ENCODE measurements at regions not wholly inside any gene's neighbourhood (a gene's known extent, or its start where the extent isn't known, plus 50 kb on each side); places are given as distances from the start of the nearest gene placed in this dataset.

DNA sequence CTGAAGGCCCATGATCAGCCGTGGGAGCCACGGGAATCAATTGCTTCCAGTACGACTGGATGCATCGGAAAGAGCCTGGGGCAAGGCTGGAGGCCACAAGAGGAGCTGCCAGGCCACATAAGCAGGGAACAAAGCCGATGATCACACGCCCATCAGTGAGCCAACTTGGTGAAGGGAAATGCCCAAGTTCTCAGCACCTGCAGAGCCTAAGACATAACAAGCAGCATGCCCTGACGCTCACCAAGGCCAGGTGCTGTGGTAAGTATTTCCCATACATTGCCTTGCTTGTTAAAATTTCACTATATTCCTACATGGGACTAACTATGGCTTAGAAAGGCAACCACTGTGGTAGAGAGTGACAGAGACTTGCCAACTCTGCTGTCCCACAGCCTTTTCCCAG lies 555.9 kb downstream of the BCL11B start:
- Histone ChIP-seq H3K9me3 (replicated peaks in 1 of 11) (no peaks in the 10 kb centered on the region), H4K20me1 (no peaks in the 10 kb centered on the region), H3K27me3 (no peaks in the 10 kb centered on the region), H3K9ac (no peak overlapping the region), H3K36me3 (no peaks in the 10 kb centered on the region), H3K4me1 (peaks cover 0 to 11% (median 0%) of the 10 kb centered on the region in 10 experiments; a peak in 8 of 20 replicates), H3K4me2 (no peak overlapping the region), H3K27ac (no peak overlapping the region), H3K4me3 (no peak overlapping the region)
- no peak for TF ChIP-seq Cebpa-rat (IDR thresholded peaks at IDR 0.05)

DNA sequence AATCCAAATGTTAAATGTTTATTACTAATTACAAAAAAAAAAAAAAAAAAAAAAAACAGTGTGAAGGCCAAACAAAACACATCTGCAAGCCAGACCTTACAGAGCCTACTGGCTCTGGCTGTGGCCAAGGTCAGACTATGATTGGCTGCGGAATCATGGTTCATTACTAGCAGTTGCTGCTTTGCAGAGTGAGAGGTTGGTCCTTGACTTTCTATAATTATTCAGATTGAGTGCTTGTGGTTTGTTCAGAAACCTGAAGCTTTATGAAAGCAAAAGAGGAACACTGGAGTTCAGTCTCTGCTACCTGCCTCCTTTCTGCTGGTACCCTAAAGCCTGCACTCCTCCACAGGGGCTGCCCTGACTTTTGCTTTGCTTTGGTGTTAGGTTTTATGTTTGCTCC lies 550.9 kb downstream of the BCL11B start:
- Histone ChIP-seq H4K20me1 (no peaks in the 10 kb centered on the region), H3K4me1 (no peaks in the 10 kb centered on the region), H3K36me3 (no peaks in the 10 kb centered on the region), H3K9ac (no peak overlapping the region), H3K4me2 (no peak overlapping the region), H3K9me3 (replicated peaks in 1 of 11) (no peaks in the 10 kb centered on the region), H3K27me3 (no peaks in the 10 kb centered on the region; a peak in 1 of 22 replicates), H3K27ac (no peak overlapping the region), H3K4me3 (no peak overlapping the region)
- TF ChIP-seq Cebpa-rat (IDR thresholded peaks at IDR 0.05): no peak

DNA sequence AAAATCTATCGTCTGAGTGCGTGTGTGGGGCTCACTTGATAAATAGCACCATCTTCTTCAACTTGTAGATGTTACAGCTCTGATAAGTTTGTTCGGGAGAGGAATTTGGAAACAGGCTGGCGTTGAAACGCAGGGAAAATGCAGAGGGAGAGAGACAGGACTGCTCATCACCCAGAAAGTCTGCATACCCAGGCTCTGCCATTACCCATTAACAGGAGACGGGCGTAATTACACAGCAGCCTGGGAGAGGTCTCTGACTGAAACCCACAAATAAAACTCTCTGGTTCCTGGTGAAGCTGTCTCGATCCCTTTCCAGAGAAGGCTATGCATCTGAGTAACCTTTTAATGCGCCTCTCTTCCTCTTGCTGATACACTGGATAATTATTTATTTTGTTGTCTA lies 547.3 kb downstream of the BCL11B start:
- Histone ChIP-seq H4K20me1 (no peaks in the 10 kb centered on the region), H3K9ac (no peak overlapping the region), H3K36me3 (no peaks in the 10 kb centered on the region), H3K4me2 (no peak overlapping the region), H3K27ac (no peak overlapping the region), H3K4me1 (no peaks in the 10 kb centered on the region), H3K27me3 (peaks cover 4 to 25% (median 15%) of the 10 kb centered on the region in 11 experiments; a peak in 19 of 22 replicates), H3K9me3 (replicated peaks in 1 of 11) (0 out of 22 replicates have a peak, but pooled peaks cover 0 to 9% (median 0%) of the 10 kb centered on the region in 11 experiments), H3K4me3 (no peak overlapping the region)
- TF ChIP-seq Cebpa-rat (IDR thresholded peaks at IDR 0.05): no peak

DNA sequence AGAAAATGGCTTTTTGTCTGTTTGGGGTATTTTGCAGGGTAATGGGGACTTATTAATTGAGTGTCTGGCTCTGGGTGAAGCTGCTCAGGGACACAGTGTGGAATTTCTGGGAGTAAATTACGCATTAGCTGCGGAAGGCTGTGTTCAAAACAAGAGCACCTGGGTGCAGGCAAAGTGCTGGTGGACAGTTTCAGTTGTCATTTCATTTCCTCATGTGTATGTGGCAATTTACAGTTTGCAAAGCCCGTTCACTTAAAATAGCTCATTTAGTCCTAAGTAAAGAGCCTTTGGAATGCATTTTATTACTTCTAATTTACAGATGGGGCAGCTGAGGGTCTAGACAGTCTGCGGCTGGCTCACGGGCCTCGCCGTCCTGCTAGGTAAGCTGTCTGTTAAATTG lies 546.8 kb downstream of the BCL11B start:
- no peak for TF ChIP-seq Cebpa-rat (IDR thresholded peaks at IDR 0.05)
- no peaks in the 10 kb centered on the region for H3K4me1 ChIP-seq

DNA sequence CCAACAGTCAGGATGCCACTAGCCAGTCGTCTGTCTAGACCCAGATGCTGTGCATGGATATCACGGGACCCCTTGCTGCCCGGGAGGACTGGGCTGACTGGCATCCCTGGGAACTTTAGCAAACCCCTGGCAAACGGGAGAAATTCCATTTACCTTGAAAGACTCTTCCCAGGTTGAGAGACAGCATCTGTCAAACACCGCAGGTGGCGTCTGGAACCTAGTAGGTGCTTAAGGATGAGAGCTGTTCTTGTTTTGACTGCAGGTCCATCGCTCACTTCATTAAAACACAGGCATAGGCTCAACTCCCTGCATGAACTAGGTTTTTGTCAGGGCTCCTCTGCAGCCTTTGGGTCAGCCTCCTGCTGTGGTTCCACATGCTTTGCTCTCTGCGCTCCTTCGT lies 546.3 kb downstream of the BCL11B start:
- H3K4me1 ChIP-seq: no peaks in the 10 kb centered on the region
- no peak overlapping the region for H3K4me3 ChIP-seq
- no peak overlapping the region for H3K4me2 ChIP-seq
- no peaks in the 10 kb centered on the region for H4K20me1 ChIP-seq
- H3K36me3 ChIP-seq: no peaks in the 10 kb centered on the region
- peaks cover 4 to 25% (median 15%) of the 10 kb centered on the region in 11 experiments; a peak in 19 of 22 replicates for H3K27me3 ChIP-seq
- no peak overlapping the region for H3K9ac ChIP-seq
- H3K9me3 ChIP-seq (replicated peaks in 1 of 11): 0 out of 22 replicates have a peak, but pooled peaks cover 0 to 9% (median 0%) of the 10 kb centered on the region in 11 experiments
- TF ChIP-seq Cebpa-rat (IDR thresholded peaks at IDR 0.05): no peak
- no peak overlapping the region for H3K27ac ChIP-seq

More for the DNA sequence above, 546.8 kb downstream of the BCL11B start:
- Histone ChIP-seq H3K4me2 (no peak overlapping the region), H3K9ac (no peak overlapping the region), H3K9me3 (replicated peaks in 1 of 11) (0 out of 22 replicates have a peak, but pooled peaks cover 0 to 9% (median 0%) of the 10 kb centered on the region in 11 experiments), H3K4me3 (no peak overlapping the region), H3K27me3 (peaks cover 4 to 25% (median 15%) of the 10 kb centered on the region in 11 experiments; a peak in 19 of 22 replicates), H3K36me3 (no peaks in the 10 kb centered on the region), H4K20me1 (no peaks in the 10 kb centered on the region), H3K27ac (no peak overlapping the region)

DNA sequence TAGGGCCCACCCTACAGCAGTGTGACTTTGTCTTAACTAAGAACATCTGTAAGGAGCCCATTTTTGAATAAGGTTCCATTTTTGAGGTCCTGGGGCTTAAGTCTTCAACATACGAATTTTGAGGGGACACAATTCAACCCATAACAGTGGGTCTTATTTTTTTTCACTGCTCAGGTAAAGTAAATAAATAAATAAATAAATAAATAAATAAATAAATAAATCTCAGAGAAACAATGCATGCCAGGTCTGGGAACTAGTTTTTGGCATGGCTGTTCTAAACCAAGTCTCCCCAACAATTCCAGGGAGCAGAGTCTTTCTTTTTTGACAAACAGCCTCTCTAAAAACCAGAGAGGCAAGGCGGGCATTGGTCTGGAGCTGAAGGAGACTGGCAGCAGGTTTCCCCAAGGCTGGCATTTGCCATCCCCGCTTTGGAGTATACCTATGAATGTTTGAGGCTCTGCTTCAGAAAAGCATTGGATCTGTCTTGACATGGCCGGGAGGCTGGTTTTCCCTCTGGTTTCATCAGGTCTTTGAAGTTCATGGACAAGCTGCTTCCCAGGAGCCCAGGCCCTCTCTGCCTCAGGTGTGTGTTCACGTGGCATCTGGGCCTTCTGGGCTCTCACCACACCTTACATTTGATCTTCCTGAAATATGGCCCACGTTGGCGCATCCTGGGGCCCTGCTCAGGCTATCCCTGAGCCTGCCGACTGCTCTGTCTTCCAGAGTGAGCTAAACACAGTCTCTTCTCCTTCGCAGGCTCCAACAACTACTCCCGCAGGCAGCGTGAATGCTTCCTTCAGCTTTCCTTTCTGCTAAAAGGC lies 545.2 kb downstream of the BCL11B start:
- Histone ChIP-seq H3K9ac (no peak overlapping the region), H3K27ac (no peak overlapping the region), H3K9me3 (replicated peaks in 1 of 11) (0 out of 22 replicates have a peak, but pooled peaks cover 0 to 9% (median 0%) of the 10 kb centered on the region in 11 experiments), H3K36me3 (no peaks in the 10 kb centered on the region), H3K4me2 (no peak overlapping the region), H3K27me3 (peaks cover 4 to 25% (median 15%) of the 10 kb centered on the region in 11 experiments; a peak in 19 of 22 replicates), H3K4me3 (no peak overlapping the region), H3K4me1 (no peaks in the 10 kb centered on the region), H4K20me1 (no peaks in the 10 kb centered on the region)
- no peak for TF ChIP-seq Cebpa-rat (IDR thresholded peaks at IDR 0.05)

DNA sequence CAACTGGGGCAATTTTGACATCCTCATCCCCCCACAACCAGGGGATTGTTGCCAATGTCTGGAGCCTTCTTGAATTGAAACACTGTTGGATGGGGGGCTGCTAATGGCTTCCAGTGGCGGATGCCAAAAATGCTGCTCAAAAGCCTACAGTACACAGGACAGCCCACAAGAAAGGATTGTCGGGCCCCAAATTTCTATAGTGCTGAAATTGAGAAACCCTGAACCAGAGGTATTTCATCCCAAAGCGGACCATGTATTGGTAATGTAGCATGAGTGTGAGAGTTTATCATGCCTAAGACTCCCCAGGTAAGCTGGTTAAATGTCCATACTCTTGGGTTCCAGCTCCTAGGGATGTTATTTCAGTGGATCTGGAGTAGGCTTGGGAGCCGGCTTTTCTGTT lies 544.0 kb downstream of the BCL11B start:
- H3K9ac ChIP-seq: no peak overlapping the region
- 0 out of 22 replicates have a peak, but pooled peaks cover 0 to 9% (median 0%) of the 10 kb centered on the region in 11 experiments for H3K9me3 ChIP-seq (replicated peaks in 1 of 11)
- H3K4me1 ChIP-seq: no peaks in the 10 kb centered on the region
- peaks cover 4 to 25% (median 15%) of the 10 kb centered on the region in 11 experiments; a peak in 19 of 22 replicates for H3K27me3 ChIP-seq
- H3K4me2 ChIP-seq: no peak overlapping the region
- no peak for TF ChIP-seq Cebpa-rat (IDR thresholded peaks at IDR 0.05)
- no peak overlapping the region for H3K27ac ChIP-seq
- H3K4me3 ChIP-seq: no peak overlapping the region
- no peaks in the 10 kb centered on the region for H4K20me1 ChIP-seq
- no peaks in the 10 kb centered on the region for H3K36me3 ChIP-seq

DNA sequence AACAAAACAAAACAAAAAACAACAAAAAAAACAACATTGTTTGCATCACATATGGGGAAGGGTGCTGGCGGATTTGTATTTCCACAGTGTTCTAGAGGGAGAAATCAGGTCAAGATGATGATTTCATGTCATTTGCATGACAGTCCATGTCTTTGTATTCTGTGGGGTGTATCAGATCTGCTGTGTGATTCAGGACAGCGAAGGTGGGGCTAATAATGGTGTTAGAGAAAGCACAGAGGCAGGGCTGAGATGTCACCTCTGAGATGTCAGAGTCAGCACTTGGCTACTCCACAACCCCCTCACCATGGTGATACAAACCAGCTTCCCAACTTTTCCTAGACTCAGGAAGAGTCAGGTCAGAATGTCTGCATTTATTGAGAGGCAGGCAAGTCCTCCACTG lies 543.2 kb downstream of the BCL11B start:
- no peak overlapping the region for H3K4me3 ChIP-seq
- H3K4me2 ChIP-seq: no peak overlapping the region
- no peak overlapping the region for H3K27ac ChIP-seq
- no peaks in the 10 kb centered on the region for H3K4me1 ChIP-seq
- no peaks in the 10 kb centered on the region for H3K36me3 ChIP-seq
- H3K9ac ChIP-seq: no peak overlapping the region
- peaks cover 4 to 25% (median 15%) of the 10 kb centered on the region in 11 experiments; a peak in 19 of 22 replicates for H3K27me3 ChIP-seq
- H3K9me3 ChIP-seq (replicated peaks in 1 of 11): 0 out of 22 replicates have a peak, but pooled peaks cover 0 to 9% (median 0%) of the 10 kb centered on the region in 11 experiments
- TF ChIP-seq Cebpa-rat (IDR thresholded peaks at IDR 0.05): no peak
- no peaks in the 10 kb centered on the region for H4K20me1 ChIP-seq

DNA sequence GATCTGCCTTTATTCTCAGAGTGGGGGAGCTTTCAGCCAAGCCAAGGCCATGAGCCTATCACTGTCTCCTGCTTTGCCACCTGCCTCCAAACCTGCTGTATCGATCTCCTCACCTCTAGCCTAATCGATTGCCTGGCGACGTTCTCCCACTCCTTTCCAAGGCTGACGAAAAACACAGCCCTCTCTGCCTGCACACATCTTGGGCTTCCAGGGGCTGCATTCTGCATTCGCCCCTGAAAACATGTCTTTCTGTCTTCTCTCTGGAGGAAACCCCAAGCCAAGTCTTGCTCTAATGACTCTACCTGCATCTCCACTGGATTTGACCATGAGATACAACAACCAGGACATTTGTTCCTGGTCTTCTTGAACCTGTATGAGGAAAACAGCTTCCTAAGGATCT lies 540.7 kb downstream of the BCL11B start:
- H3K4me3 ChIP-seq: no peak overlapping the region
- peaks cover 4 to 25% (median 15%) of the 10 kb centered on the region in 11 experiments; a peak in 19 of 22 replicates for H3K27me3 ChIP-seq
- no peak overlapping the region for H3K27ac ChIP-seq
- H3K4me2 ChIP-seq: no peak overlapping the region
- H3K36me3 ChIP-seq: no peaks in the 10 kb centered on the region
- 0 out of 22 replicates have a peak, but pooled peaks cover 0 to 9% (median 0%) of the 10 kb centered on the region in 11 experiments for H3K9me3 ChIP-seq (replicated peaks in 1 of 11)
- no peaks in the 10 kb centered on the region for H3K4me1 ChIP-seq
- TF ChIP-seq Cebpa-rat (IDR thresholded peaks at IDR 0.05): no peak
- no peaks in the 10 kb centered on the region for H4K20me1 ChIP-seq
- H3K9ac ChIP-seq: no peak overlapping the region

All from BLaER1 treated with 17β-estradiol and CSF1 and Interleukin-3, amounts not matched to agents 10 nM and 100 nM (cell line).